Astrocyte (in vitro differentiated cells and primary cell): ENCODE measurements at regions not wholly inside any gene's neighbourhood (a gene's known extent, or its start where the extent isn't known, plus 50 kb on each side); places are given as distances from the start of the nearest gene placed in this dataset.
"Not testable (repeated sequence)": the region's sequence is repeated elsewhere in the genome, so short reads cannot be mapped to it uniquely, and the experiment has no call there.

Source experiments
- DNase-seq: peaks from one replicate; pipeline ENCODE4 v3.0.0-alpha.2; 2010; ENCODE audit warnings: low read depth
- FAIRE-seq: peaks from 2 replicates; lab custom pipeline; 2011; peaks lifted over from hg19 to GRCh38; lab: Jason Lieb, UNC
- H2AFZ ChIP-seq: 2 replicates; pipeline ENCODE4 v1.6.0; 2012; ENCODE audit warnings: low read depth, low read length, inconsistent platforms
- H3K27ac ChIP-seq: 2 replicates; pipeline ENCODE4 v1.5.1; 2011; ENCODE audit warnings: low read depth, low read length, inconsistent platforms
- H3K27me3 ChIP-seq: 2 replicates; pipeline ENCODE4 v1.6.0; 2011; ENCODE audit warnings: low read length, inconsistent platforms; ENCODE audit not compliant: insufficient read depth
- H3K36me3 ChIP-seq: 2 replicates; pipeline ENCODE4 v1.5.1; 2011; ENCODE audit warnings: low read length, inconsistent platforms; ENCODE audit not compliant: insufficient read depth
- H3K4me1 ChIP-seq: 2 replicates; pipeline ENCODE4 v1.5.1; 2011; ENCODE audit warnings: low read length, inconsistent platforms; ENCODE audit not compliant: insufficient read depth
- H3K4me2 ChIP-seq: 2 replicates; pipeline ENCODE4 v1.6.0; 2012; ENCODE audit warnings: low read length, inconsistent platforms
- H3K4me3 ChIP-seq: 2 replicates; pipeline ENCODE4 v1.5.1; 2011; ENCODE audit warnings: low read depth, mild to moderate bottlenecking, low read length, inconsistent platforms; ENCODE audit not compliant: insufficient read depth
- H3K79me2 ChIP-seq: 2 replicates; pipeline ENCODE4 v1.6.0; 2012; ENCODE audit warnings: mild to moderate bottlenecking, low read length, inconsistent platforms; ENCODE audit not compliant: insufficient read depth
- H3K9ac ChIP-seq: 2 replicates; pipeline ENCODE4 v1.6.0; 2012; ENCODE audit warnings: mild to moderate bottlenecking, low read length, inconsistent platforms
- H3K9me3 ChIP-seq: 2 replicates; pipeline ENCODE4 v1.5.1; 2012; ENCODE audit warnings: low read depth, mild to moderate bottlenecking, low read length, inconsistent platforms; ENCODE audit not compliant: insufficient read depth
- H4K20me1 ChIP-seq: 2 replicates; pipeline ENCODE4 v1.6.0; 2012; ENCODE audit warnings: low read length, inconsistent platforms; ENCODE audit not compliant: insufficient read depth
- H3K27ac Mint-ChIP-seq: one replicate; pipeline ENCODE4 v1.8.0; 2021; ENCODE audit warnings: mild to moderate bottlenecking, mixed read lengths; ENCODE audit not compliant: unreplicated experiment
- H3K27me3 Mint-ChIP-seq: one replicate; pipeline ENCODE4 v1.8.0; 2021; ENCODE audit warnings: low read depth, mixed read lengths; ENCODE audit not compliant: unreplicated experiment
- H3K36me3 Mint-ChIP-seq: one replicate; pipeline ENCODE4 v1.8.0; 2021; ENCODE audit warnings: low read depth, mixed read lengths; ENCODE audit not compliant: unreplicated experiment
- H3K4me1 Mint-ChIP-seq: one replicate; pipeline ENCODE4 v1.8.0; 2021; ENCODE audit warnings: low read depth, mixed read lengths; ENCODE audit not compliant: unreplicated experiment
- H3K4me3 Mint-ChIP-seq: one replicate; pipeline ENCODE4 v1.8.0; 2021; ENCODE audit warnings: mild to moderate bottlenecking, moderate library complexity, mixed read lengths; ENCODE audit not compliant: unreplicated experiment
- H3K9me3 Mint-ChIP-seq: one replicate; pipeline ENCODE4 v1.8.0; 2021; ENCODE audit warnings: mild to moderate bottlenecking, mixed read lengths; ENCODE audit not compliant: unreplicated experiment
- CTCF ChIP-seq: IDR thresholded peaks from 2 replicates; pipeline ENCODE4 v1.5.1; 2011; ENCODE audit warnings: low read depth, mild to moderate bottlenecking, inconsistent platforms, low read length, moderate library complexity; ENCODE audit not compliant: insufficient read depth
- EZH2 ChIP-seq: IDR thresholded peaks from 2 replicates; pipeline ENCODE4 v1.6.1; 2012; ENCODE audit warnings: mild to moderate bottlenecking, low read length, inconsistent platforms; ENCODE audit not compliant: insufficient read depth

- FAIRE-seq (no peak), DNase-seq (no peak)
- Mint-ChIP-seq H3K4me3 (no peak overlapping the region), H3K36me3 (no peaks in the 10 kb centered on the region), H3K27me3 (peaks cover 1% of the 10 kb centered on the region), H3K27ac (no peak overlapping the region), H3K4me1 (peaks cover 19% of the 10 kb centered on the region), H3K9me3 (peaks cover 4% of the 10 kb centered on the region)
- H3K4me3 ChIP-seq = no peak overlapping the region
- no peak for TF ChIP-seq EZH2
- no peak for TF ChIP-seq CTCF
- H3K27me3 ChIP-seq = no peaks in the 10 kb centered on the region
- H3K27ac ChIP-seq = no peak overlapping the region
- H3K4me2 ChIP-seq = no peak overlapping the region
- H3K36me3 ChIP-seq = no peaks in the 10 kb centered on the region
- H3K9ac ChIP-seq = no peak overlapping the region
- no peaks in the 10 kb centered on the region for H3K79me2 ChIP-seq
- no peaks in the 10 kb centered on the region for H3K9me3 ChIP-seq
- H2AFZ ChIP-seq = no peak overlapping the region
- peaks cover 5% of the 10 kb centered on the region for H3K4me1 ChIP-seq
- H4K20me1 ChIP-seq = no peaks in the 10 kb centered on the region
These were observed 137.0 kb upstream of the CDKN3 start for GRCh38 chr14:54259821-54260220.

GRCh38 chr14:54261283-54261682 lies 135.5 kb upstream of the CDKN3 start:
- Histone ChIP-seq H3K27ac (no peak overlapping the region), H3K79me2 (no peaks in the 10 kb centered on the region), H3K4me2 (no peak overlapping the region), H3K9me3 (no peaks in the 10 kb centered on the region), H3K27me3 (no peaks in the 10 kb centered on the region), H3K4me1 (peaks cover 5% of the 10 kb centered on the region), H3K9ac (no peak overlapping the region), H4K20me1 (no peaks in the 10 kb centered on the region), H3K4me3 (no peak overlapping the region), H2AFZ (no peak overlapping the region), H3K36me3 (no peaks in the 10 kb centered on the region)
- Mint-ChIP-seq H3K4me3 (no peak overlapping the region), H3K9me3 (peaks cover 4% of the 10 kb centered on the region), H3K27ac (peak overlapping the region; percentile 19), H3K36me3 (no peaks in the 10 kb centered on the region), H3K4me1 (peaks cover 19% of the 10 kb centered on the region), H3K27me3 (peaks cover 4% of the 10 kb centered on the region)
- DNase-seq = no peak
- TF ChIP-seq CTCF = no peak
- TF ChIP-seq EZH2 = no peak
- no peak for FAIRE-seq

- H3K9ac ChIP-seq, H3K36me3 Mint-ChIP-seq, H3K79me2 ChIP-seq, H2AFZ ChIP-seq, H3K4me1 ChIP-seq, H3K27ac Mint-ChIP-seq, H4K20me1 ChIP-seq, H3K27me3 Mint-ChIP-seq, H3K4me2 ChIP-seq, H3K4me3 ChIP-seq, H3K4me3 Mint-ChIP-seq, DNase-seq, H3K9me3 ChIP-seq, FAIRE-seq, H3K4me1 Mint-ChIP-seq, H3K9me3 Mint-ChIP-seq, H3K36me3 ChIP-seq, H3K27me3 ChIP-seq, H3K27ac ChIP-seq: not testable (repeated sequence)
These were observed 130.2 kb upstream of the CDKN3 start for GRCh38 chr14:54266616-54267015.
